Left ventricle myocardium superior (tissue), 1 donor: ENCODE measurements at regions not wholly inside any gene's neighbourhood (a gene's known extent, or its start where the extent isn't known, plus 50 kb on each side); places are given as distances from the start of the nearest gene placed in this dataset. TPM values are rescaled to one million over a fixed set of nuclear protein-coding genes. Genes with fewer than 3 reads are reported as not detected.

ENCODE experiments used
- microRNA-seq: library from miRNA; unstranded; fragments of <30 nt; microRNA quantifications from one replicate; pipeline ENCODE4 v1.2.0, GENCODE V29; 2020; ENCODE audit warnings: borderline number of aligned reads
- donor health status: DM: no; HTN: yes; CAD: no; lungs with severe emphysema.

Small RNA genes in the stretch of these regions (microRNA-seq; reads per million reads assigned to microRNA genes)
- gene MIR1972-2 = not detected
